HFF-Myc (cell line): ENCODE measurements at regions not wholly inside any gene's neighbourhood (a gene's known extent, or its start where the extent isn't known, plus 50 kb on each side); places are given as distances from the start of the nearest gene placed in this dataset.
"Not testable (repeated sequence)": the region's sequence is repeated elsewhere in the genome, so short reads cannot be mapped to it uniquely, and the experiment has no call there.

ENCODE experiments used
- DNase-seq: peaks from one replicate; pipeline ENCODE4 v3.0.0-alpha.2; 2011; ENCODE audit warnings: low read depth; ENCODE audit errors: extremely low read depth
- H3K4me3 ChIP-seq: replicated peaks from 2 replicates; pipeline ENCODE4 v1.5.1; 2011; ENCODE audit warnings: low read depth, mild to moderate bottlenecking, control low read depth, low read length
- TF ChIP-seq, protein P1 (sequence below): IDR thresholded peaks from 2 replicates; pipeline ENCODE4 v1.5.1; 2012; ENCODE audit warnings: mild to moderate bottlenecking, low read depth, low read length, control low read depth; ENCODE audit errors: missing control alignments

DNA sequence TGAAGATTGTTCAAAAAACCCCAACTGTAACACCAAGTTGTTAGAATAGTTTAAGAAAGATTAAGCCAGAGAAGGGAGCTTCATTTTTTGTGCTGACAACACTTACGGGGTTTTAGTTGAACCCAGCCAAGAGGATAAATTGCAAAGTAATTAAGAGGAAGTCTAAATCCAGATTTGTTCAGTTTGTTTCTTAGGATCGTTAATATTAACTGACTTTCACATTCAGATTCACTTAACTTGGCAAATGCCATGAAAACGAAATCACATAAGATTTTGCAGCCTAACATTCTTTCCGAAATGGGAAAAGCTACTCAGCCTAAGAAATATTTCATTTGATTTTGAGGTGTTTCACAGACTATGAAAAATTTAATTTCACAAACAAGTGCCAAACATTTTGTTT, 511.3 kb downstream of the TRIML1 start:
- no peak for DNase-seq
- no peak overlapping the region for H3K4me3 ChIP-seq
- TF ChIP-seq, protein P1, sequence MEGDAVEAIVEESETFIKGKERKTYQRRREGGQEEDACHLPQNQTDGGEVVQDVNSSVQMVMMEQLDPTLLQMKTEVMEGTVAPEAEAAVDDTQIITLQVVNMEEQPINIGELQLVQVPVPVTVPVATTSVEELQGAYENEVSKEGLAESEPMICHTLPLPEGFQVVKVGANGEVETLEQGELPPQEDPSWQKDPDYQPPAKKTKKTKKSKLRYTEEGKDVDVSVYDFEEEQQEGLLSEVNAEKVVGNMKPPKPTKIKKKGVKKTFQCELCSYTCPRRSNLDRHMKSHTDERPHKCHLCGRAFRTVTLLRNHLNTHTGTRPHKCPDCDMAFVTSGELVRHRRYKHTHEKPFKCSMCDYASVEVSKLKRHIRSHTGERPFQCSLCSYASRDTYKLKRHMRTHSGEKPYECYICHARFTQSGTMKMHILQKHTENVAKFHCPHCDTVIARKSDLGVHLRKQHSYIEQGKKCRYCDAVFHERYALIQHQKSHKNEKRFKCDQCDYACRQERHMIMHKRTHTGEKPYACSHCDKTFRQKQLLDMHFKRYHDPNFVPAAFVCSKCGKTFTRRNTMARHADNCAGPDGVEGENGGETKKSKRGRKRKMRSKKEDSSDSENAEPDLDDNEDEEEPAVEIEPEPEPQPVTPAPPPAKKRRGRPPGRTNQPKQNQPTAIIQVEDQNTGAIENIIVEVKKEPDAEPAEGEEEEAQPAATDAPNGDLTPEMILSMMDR, result no peak

DNA sequence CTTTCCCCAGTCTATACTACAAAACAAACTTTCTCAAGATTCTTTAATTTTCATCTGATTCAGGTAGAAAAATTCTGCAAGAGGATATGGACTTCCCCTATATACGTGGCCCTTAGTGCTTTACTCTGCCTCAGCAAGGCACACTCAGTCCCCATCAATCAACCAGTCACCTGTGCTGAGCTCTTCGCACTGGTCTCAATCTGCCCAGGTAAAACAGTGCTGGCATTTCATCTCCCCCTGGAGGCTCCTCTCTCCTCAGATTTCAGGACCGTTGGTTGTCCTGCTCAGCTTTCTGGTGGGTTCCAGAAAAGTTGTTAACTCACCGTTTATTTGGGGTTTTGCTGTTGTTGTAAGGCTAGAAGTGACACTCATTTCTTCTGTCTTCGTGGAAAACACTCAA, 518.1 kb downstream of the TRIML1 start:
- no peak overlapping the region for H3K4me3 ChIP-seq
- TF ChIP-seq, protein P1, result no peak
- DNase-seq, result no peak

DNA sequence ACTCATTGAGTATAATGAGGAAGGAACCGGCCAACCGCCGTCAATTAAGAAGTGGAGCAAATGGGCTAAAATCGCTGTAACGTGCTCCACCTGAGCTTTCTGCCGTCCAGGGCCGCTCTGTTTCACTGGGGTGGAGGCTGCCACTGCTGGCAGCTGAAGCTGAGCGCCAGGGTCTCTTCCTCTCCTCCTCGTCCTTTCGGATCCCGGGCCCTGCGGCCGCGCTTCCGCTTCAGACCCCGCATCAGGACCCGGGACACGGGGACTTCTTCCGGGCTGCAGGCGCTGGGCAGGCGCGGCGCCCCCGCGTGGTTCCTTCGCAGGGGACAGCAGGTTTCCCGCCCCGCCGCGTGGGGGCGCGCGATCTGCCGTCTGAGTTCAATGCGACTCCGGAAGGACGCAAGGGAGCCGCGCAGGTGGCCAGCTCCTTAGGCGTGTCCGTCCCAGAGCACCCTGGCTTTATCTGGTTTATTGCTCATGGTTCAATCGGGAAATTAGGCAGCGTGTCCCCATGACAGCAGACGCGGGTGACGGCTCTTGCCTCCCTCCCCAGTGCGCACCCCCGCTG, 519.8 kb downstream of the TRIML1 start:
- DNase-seq, result no peak
- no peak overlapping the region for H3K4me3 ChIP-seq
- TF ChIP-seq, protein P1, result no peak

DNA sequence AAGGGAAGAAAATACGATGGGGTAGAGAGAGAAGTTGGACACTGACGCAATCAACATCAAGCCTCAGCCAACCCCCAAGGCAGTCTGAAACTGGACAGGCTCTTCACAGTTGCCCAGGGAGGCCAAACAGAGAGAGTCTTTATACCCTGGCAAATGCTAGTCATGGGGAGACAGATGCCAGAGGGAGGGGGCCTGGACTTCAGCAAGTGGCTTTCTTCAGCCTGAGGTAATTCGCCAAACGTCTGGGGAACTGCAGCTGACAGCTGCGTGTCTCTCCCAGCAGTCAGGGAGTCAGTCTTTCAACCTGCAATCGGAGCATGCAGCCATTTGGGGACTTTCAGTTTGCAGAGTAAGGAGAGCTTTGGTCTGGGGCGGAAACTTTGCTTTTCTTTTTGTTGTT, 521.6 kb downstream of the TRIML1 start:
- TF ChIP-seq, protein P1, result no peak
- no peak for DNase-seq
- no peak overlapping the region for H3K4me3 ChIP-seq

DNA sequence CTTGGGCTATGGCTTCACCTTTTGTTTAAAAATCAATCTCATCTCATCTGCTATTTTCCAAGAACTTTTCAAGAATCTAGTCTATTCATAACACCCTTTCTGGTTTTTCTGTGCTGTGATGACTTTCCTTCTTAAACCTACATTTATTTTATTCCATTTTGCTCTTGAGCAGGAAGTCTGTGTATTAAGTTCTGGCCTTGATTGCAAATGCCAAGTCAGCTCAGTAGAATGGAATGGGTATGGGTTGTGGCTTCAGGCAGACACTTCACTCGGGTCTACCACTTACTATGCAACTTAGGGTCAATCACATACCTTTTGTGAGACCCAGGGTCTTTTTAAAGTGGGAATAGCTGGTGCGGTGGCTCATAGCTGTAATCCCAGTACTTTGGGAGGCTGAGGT, 522.3 kb downstream of the TRIML1 start:
- TF ChIP-seq, protein P1, result no peak
- DNase-seq, result no peak
- no peak overlapping the region for H3K4me3 ChIP-seq

DNA sequence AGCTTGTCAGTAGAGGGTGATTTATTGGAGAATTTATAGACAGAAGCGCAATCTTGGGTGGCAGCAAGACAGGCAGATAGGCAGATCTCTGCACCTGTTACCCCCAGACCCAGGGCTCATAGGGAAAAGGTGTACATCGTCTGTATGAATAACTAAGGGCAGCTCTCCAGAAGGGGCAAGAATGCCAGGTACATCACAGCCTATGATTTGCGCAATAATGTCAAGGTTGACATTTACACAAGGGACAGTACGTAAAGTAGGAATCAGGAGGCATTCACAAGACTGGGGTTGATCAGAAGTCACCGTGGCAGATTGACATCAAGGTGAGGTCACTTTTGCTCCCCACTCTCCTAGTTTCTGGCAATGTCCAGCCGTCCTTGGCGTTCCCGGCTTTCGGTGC, 524.1 kb downstream of the TRIML1 start:
- no peak overlapping the region for H3K4me3 ChIP-seq
- TF ChIP-seq, protein P1, result no peak
- DNase-seq, result no peak

DNA sequence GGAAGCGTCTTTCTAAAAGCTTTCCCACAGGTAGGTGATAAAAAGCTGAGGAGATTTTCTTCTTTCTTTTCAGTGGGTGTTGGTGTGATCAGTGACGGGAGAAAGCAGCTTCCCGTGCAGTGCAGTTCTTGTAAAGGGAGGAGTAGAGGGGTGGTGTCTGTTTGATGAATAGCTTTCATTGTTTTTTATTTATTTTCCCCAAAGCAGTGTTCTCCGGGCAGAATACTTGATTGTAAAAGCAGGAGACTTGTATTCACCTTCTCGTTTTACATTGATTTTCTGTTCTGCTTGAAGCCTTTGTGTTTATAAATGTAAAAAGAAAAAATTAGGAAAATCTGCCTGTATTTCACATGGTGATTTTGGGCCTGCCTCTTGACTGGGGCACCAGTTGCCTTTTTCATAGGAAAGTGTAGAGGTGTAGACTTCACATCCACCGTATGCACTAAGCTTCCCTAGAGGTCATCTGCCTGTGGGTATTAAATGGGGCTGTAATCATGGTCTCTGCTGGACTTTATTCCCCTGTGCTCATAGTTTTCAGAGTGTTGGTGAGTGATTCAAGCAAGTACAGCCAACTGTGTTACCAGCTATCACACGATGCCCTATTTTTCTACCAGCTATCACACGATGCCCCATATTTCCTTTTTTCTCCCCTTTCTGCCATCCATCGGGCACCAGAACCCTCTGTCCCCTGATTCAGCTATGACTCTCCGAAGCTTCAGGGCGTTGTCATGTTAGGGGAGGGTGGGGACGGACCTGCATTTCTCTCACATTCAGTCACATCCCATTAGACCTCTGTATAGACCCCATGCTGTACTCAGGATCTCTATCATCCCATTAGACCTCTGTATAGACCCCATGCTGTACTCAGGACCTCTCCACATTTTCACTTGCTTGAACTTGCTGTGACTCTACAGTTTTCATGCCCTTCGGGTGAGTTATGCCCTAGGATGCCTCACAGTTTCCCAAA, 526.5 kb downstream of the TRIML1 start:
- H3K4me3 ChIP-seq, result no peak overlapping the region
- DNase-seq, result no peak
- TF ChIP-seq, protein P1, result no peak

DNA sequence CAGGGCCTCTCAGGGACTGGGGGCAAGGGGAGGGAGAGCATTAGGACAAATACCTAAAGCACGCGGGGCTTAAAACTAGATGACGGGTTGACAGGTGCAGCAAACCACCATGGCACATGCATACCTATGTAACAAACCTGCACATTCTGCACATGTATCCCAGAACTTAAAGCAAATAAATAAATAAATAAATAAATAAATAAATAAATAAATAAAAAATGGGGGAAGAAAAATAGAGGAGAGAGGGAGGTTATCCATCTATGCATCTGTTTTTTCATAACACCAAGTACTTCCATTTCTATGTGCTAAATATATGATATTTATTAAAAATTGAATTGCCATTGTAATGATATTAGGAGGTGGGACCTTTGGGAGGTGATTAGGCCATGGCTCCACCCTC, 539.5 kb downstream of the TRIML1 start:
- DNase-seq, H3K4me3 ChIP-seq: not testable (repeated sequence)
